ENCODE measurements at regions not wholly inside any gene's neighbourhood (a gene's known extent, or its start where the extent isn't known, plus 50 kb on each side); places are given as distances from the start of the nearest gene placed in this dataset.

DNA sequence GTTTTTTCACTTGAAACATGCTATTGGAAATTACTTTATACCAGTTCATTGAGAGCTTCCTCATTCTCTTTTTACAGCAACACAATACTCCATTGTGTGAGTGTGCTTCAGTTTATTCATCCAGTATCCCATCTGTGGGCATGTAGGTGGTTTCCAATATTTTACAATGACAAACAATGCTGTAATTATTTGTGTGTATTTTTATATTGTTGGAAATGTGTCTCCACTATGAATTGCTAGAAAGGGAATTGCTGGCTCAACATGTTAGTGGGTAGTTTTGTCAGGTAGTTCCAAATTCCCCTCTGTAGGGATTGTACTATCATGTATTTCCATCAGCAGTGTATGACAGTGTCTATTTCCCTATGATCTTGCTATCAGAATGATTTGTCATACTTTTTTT is 65.8 kb upstream of the MAGI1 start:
- no peak overlapping the region for H3K27ac ChIP-seq
- TF ChIP-seq ZFX (IDR thresholded peaks at IDR 0.05): no peak
- TF ChIP-seq, protein P1, sequence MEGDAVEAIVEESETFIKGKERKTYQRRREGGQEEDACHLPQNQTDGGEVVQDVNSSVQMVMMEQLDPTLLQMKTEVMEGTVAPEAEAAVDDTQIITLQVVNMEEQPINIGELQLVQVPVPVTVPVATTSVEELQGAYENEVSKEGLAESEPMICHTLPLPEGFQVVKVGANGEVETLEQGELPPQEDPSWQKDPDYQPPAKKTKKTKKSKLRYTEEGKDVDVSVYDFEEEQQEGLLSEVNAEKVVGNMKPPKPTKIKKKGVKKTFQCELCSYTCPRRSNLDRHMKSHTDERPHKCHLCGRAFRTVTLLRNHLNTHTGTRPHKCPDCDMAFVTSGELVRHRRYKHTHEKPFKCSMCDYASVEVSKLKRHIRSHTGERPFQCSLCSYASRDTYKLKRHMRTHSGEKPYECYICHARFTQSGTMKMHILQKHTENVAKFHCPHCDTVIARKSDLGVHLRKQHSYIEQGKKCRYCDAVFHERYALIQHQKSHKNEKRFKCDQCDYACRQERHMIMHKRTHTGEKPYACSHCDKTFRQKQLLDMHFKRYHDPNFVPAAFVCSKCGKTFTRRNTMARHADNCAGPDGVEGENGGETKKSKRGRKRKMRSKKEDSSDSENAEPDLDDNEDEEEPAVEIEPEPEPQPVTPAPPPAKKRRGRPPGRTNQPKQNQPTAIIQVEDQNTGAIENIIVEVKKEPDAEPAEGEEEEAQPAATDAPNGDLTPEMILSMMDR (conservative IDR thresholded peaks at IDR 0.05): no peak

DNA sequence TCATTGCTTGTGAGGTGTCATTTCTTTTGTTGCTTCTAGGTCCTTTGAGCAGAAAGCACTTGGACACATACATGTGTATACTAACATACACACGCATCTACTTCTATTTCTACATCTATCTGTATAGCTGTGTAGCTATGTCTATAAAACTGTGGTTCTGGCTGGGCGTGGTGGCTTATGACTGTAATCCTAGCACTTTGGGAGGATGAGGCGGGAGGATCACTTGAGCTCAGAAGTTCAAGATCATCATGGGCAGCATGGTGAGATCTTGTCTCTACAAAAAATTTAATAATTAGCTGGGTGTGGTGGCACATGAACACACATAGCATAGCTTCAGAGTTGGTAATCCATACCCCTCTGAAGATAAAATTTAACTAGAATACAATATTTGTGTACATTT is 65.0 kb upstream of the MAGI1 start:
- H3K27ac ChIP-seq: no peak overlapping the region
- no peak for TF ChIP-seq ZFX (IDR thresholded peaks at IDR 0.05)
- TF ChIP-seq, protein P1 (conservative IDR thresholded peaks at IDR 0.05): no peak

DNA sequence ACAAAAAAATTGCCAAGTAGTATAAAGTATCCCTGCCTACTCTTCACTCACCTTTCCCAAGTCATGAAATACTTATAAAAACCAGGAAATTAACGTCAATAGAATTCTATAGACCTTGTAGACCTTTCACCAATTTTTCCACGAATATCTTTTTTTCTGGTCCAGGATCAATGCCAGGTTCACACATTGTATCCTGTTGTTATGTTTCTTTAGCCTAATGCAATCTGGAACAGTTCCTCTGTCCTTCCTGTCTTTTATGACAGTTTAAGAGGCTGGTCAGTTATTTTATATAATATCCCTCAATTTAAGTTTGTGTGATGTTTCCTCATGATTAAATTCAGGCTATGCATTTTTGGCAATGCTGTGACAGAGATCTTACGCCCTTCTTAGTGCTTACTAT is 63.2 kb upstream of the MAGI1 start:
- no peak for TF ChIP-seq ZFX (IDR thresholded peaks at IDR 0.05)
- TF ChIP-seq, protein P1 (conservative IDR thresholded peaks at IDR 0.05): no peak
- no peak overlapping the region for H3K27ac ChIP-seq

DNA sequence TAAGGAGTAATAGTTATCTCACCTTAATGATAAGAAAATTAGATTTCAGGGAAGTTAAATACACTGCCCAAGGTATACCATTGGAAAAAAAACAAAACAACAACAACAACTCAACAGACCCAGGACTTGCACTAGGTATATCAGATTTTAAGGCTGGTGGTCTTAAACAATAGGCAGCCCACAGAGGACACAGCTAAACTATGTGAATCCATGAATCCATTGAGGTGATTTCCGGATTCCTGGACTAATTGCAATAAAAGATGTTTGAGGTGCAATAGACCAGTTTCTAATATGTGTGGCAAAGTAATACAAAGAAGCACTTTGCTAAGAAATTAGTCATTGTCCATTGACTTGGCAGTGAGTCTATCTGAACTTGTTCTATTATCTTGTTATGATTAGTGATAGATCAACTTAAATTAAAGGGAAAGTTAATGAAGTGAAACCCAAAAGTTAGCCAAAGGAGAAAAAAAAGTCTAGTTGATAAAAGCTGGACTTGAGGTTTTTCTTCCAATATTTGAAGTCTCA is 60.9 kb upstream of the MAGI1 start:
- no peak overlapping the region for H3K27ac ChIP-seq
- TF ChIP-seq, protein P1 (conservative IDR thresholded peaks at IDR 0.05): no peak
- no peak for TF ChIP-seq ZFX (IDR thresholded peaks at IDR 0.05)

DNA sequence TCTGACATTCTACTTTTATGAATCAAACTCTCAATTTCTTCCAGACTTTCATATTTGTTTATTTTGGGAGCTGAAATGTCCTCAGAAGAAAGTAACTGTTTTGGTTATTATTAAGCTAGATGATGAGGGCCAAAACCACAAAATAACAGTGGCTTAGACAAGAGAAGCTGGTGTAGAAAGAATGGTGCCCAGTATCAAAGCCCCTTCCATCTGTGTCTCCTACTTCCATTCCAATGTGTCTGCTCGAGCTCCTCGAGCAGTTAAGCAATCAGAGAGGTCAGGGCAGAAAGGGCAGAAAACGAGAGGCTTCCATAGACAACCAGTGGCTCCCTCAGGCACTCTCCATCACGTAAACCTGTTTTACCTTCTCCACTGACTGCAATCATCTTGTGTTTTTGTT is 59.7 kb upstream of the MAGI1 start:
- no peak overlapping the region for H3K27ac ChIP-seq
- no peak for TF ChIP-seq ZFX (IDR thresholded peaks at IDR 0.05)
- TF ChIP-seq, protein P1 (conservative IDR thresholded peaks at IDR 0.05): no peak

DNA sequence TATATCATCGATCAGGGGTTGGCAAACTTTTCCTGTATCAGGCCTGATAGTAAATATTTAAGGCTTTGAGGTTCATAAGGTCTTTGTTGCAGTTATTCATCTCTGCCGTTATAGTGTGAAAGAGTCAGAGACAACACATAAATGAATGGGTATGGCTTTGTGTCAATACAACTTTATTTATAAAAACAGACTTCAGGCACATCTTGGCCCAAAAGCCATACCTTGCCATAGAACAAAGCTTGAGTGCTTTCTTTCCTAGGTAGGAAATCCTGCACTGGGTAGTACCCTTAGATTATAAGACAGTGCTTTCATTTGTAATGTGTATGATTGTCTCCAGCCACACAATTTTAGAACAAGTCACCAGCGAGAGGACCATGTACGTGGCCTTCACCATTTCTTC is 58.9 kb upstream of the MAGI1 start:
- H3K27ac ChIP-seq: no peak overlapping the region
- TF ChIP-seq ZFX (IDR thresholded peaks at IDR 0.05): no peak
- TF ChIP-seq, protein P1 (conservative IDR thresholded peaks at IDR 0.05): no peak

DNA sequence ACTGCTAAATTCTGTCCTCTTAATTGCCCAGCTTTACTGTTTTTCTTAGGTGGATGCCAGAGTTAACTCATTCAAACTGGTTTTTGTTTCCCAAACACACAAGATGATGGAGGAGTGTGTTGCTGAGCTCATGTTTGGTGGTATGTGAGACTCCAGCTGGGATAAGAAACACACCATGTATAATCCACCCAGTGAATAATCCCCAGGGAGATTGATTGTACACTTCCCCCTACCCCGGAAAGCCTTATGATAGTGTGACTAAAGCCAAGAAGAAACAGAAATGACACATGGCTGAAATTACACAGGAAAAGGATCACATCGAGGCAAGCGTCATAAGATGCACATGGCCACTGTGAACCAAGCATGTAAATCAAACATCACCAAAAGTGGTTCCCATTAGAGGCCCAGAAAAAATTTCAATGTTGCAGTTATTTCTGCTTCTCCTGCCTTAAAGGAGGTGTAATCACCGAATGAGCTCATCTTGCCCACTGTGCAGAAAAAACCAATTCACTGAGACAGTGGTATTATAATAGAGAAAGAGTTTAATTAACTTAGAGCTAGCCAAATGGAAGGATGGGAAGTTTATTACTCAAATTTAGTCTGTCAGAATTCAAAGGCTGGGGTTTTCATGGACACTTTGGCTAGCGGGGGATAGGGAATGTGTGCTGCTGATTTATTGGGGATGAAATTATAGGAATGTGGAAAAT is 56.7 kb upstream of the MAGI1 start:
- no peak overlapping the region for H3K27ac ChIP-seq
- TF ChIP-seq ZFX (IDR thresholded peaks at IDR 0.05): no peak
- TF ChIP-seq, protein P1 (conservative IDR thresholded peaks at IDR 0.05): no peak

Measured in C4-2B (cell line).